ENCODE measurements at regions not wholly inside any gene's neighbourhood (a gene's known extent, or its start where the extent isn't known, plus 50 kb on each side); places are given as distances from the start of the nearest gene placed in this dataset.

DNA sequence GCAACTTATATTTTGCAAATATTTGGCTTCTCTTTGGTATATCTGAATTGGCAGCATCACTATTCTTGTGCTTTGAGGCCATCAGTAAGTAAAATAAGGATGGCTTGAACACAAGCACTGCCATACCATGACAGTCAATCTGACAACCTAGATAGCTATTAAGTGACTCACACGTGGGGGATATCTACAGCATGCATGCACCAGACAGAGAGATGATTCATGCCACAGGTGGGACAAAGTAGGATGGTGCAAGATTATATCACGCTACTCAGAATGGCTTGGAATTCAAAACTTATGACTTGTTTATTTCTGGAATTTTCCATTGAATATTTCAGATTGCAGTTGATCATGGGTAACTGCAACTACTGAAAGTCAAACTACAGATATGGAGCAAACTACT is 675.6 kb upstream of the MDGA2 start:
- TF ChIP-seq, protein P1, sequence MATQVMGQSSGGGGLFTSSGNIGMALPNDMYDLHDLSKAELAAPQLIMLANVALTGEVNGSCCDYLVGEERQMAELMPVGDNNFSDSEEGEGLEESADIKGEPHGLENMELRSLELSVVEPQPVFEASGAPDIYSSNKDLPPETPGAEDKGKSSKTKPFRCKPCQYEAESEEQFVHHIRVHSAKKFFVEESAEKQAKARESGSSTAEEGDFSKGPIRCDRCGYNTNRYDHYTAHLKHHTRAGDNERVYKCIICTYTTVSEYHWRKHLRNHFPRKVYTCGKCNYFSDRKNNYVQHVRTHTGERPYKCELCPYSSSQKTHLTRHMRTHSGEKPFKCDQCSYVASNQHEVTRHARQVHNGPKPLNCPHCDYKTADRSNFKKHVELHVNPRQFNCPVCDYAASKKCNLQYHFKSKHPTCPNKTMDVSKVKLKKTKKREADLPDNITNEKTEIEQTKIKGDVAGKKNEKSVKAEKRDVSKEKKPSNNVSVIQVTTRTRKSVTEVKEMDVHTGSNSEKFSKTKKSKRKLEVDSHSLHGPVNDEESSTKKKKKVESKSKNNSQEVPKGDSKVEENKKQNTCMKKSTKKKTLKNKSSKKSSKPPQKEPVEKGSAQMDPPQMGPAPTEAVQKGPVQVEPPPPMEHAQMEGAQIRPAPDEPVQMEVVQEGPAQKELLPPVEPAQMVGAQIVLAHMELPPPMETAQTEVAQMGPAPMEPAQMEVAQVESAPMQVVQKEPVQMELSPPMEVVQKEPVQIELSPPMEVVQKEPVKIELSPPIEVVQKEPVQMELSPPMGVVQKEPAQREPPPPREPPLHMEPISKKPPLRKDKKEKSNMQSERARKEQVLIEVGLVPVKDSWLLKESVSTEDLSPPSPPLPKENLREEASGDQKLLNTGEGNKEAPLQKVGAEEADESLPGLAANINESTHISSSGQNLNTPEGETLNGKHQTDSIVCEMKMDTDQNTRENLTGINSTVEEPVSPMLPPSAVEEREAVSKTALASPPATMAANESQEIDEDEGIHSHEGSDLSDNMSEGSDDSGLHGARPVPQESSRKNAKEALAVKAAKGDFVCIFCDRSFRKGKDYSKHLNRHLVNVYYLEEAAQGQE (IDR thresholded peaks at IDR 0.05; ENCODE audit: low read depth, low read length) = no peak
- TF ChIP-seq, protein P2, sequence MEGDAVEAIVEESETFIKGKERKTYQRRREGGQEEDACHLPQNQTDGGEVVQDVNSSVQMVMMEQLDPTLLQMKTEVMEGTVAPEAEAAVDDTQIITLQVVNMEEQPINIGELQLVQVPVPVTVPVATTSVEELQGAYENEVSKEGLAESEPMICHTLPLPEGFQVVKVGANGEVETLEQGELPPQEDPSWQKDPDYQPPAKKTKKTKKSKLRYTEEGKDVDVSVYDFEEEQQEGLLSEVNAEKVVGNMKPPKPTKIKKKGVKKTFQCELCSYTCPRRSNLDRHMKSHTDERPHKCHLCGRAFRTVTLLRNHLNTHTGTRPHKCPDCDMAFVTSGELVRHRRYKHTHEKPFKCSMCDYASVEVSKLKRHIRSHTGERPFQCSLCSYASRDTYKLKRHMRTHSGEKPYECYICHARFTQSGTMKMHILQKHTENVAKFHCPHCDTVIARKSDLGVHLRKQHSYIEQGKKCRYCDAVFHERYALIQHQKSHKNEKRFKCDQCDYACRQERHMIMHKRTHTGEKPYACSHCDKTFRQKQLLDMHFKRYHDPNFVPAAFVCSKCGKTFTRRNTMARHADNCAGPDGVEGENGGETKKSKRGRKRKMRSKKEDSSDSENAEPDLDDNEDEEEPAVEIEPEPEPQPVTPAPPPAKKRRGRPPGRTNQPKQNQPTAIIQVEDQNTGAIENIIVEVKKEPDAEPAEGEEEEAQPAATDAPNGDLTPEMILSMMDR (IDR thresholded peaks at IDR 0.05) = no peak
- no peak for TF ChIP-seq EZH2phosphoT487 (IDR thresholded peaks at IDR 0.05; ENCODE audit: borderline replicate concordance, low read depth)
- peak; percentile 5; the same call in 1 of the 2 replicates for TF ChIP-seq FOSL2 (IDR thresholded peaks at IDR 0.05; ENCODE audit: borderline replicate concordance, low read depth)
- no peak for TF ChIP-seq RXRA (IDR thresholded peaks at IDR 0.05; ENCODE audit: borderline replicate concordance, low read depth)
- TF ChIP-seq NRF1 (IDR thresholded peaks at IDR 0.05; ENCODE audit: low read depth, low read length) = no peak
- TF ChIP-seq FOXJ3 (CRISPR knock-in tag; IDR thresholded peaks at IDR 0.05) = no peak
- no peak for TF ChIP-seq TAF1 (IDR thresholded peaks at IDR 0.05; ENCODE audit: borderline replicate concordance, low read depth, low read length)
- Histone ChIP-seq H4K20me1 (ENCODE audit: insufficient read depth) (no peaks in the 10 kb centered on the region), H3K4me1 (ENCODE audit: control insufficient read depth in 1 of 2, insufficient read depth in 2 of 2, low read depth in 1 of 2, low read length in 1 of 2) (no peaks in the 10 kb centered on the region), H3K4me2 (no peak overlapping the region), H3K9me3 (no peaks in the 10 kb centered on the region), H3F3A (replicated peaks; ENCODE audit: insufficient read depth) (no peaks in the 10 kb centered on the region), H3K36me3 (replicated peaks in 1 of 2; ENCODE audit: control insufficient read depth in 1 of 2, insufficient read depth in 2 of 2, low read length in 1 of 2) (no peaks in the 10 kb centered on the region), H3K79me2 (ENCODE audit: insufficient read depth) (no peaks in the 10 kb centered on the region), H3K9ac (no peak overlapping the region), H3K27me3 (ENCODE audit: insufficient read depth) (no peaks in the 10 kb centered on the region), H3K9me2 (no peaks in the 10 kb centered on the region), H3K27ac (ENCODE audit: low read depth in 2 of 2, low read length in 1 of 2) (no peak overlapping the region), H2AFZ (ENCODE audit: low read depth) (no peak overlapping the region), H3K4me3 (ENCODE audit: low read depth in 2 of 2, low read length in 1 of 2) (no peak overlapping the region)
- POLR2A ChIA-PET = no interaction called here
- 0% methylated on average over 1 of the region's 2 CpGs for WGBS (ENCODE audit: low lambda C conversion rate)
- CTCF ChIA-PET = no interaction called here
- DNase-seq = no peak

DNA sequence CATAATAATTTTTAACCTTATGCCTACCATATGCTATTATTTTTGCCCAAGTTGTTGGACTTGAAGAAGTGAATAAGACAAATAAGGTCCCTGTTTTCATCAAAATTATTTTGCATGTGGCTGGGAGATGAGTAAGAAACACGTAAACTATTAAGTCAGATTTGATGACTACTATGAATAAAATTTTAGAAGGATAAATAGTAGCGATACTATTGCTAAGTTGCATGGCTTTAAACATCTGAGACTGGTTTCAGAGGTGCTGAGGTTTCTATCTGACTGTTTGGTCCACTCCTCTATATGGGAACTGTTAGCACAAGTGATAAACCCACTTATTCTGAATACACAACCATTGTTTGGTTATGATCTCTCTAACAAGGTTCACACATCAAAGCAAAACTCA is 674.3 kb upstream of the MDGA2 start:
- 27% methylated on average over 2 of the region's 2 CpGs for WGBS (ENCODE audit: low lambda C conversion rate)
- H4K20me1 ChIP-seq (ENCODE audit: insufficient read depth) = no peaks in the 10 kb centered on the region
- H3K4me2 ChIP-seq = no peak overlapping the region
- DNase-seq = no peak
- no peak overlapping the region for H3K9ac ChIP-seq
- H3K9me2 ChIP-seq = no peaks in the 10 kb centered on the region
- H3K4me3 ChIP-seq (ENCODE audit: low read depth in 2 of 2, low read length in 1 of 2) = no peak overlapping the region
- H3K36me3 ChIP-seq (replicated peaks in 1 of 2; ENCODE audit: control insufficient read depth in 1 of 2, insufficient read depth in 2 of 2, low read length in 1 of 2) = no peaks in the 10 kb centered on the region
- no peaks in the 10 kb centered on the region for H3K9me3 ChIP-seq
- ChIA-PET POLR2A (no interaction called here), CTCF (no interaction called here)
- no peaks in the 10 kb centered on the region for H3K79me2 ChIP-seq (ENCODE audit: insufficient read depth)
- no peaks in the 10 kb centered on the region for H3K4me1 ChIP-seq (ENCODE audit: control insufficient read depth in 1 of 2, insufficient read depth in 2 of 2, low read depth in 1 of 2, low read length in 1 of 2)
- H3K27me3 ChIP-seq (ENCODE audit: insufficient read depth) = no peaks in the 10 kb centered on the region
- no peaks in the 10 kb centered on the region for H3F3A ChIP-seq (replicated peaks; ENCODE audit: insufficient read depth)
- no peak overlapping the region for H2AFZ ChIP-seq (ENCODE audit: low read depth)
- H3K27ac ChIP-seq (ENCODE audit: low read depth in 2 of 2, low read length in 1 of 2) = no peak overlapping the region
- TF ChIP-seq FOSL2 (IDR thresholded peaks at IDR 0.05; ENCODE audit: borderline replicate concordance, low read depth) = no peak
- TF ChIP-seq, protein P3, sequence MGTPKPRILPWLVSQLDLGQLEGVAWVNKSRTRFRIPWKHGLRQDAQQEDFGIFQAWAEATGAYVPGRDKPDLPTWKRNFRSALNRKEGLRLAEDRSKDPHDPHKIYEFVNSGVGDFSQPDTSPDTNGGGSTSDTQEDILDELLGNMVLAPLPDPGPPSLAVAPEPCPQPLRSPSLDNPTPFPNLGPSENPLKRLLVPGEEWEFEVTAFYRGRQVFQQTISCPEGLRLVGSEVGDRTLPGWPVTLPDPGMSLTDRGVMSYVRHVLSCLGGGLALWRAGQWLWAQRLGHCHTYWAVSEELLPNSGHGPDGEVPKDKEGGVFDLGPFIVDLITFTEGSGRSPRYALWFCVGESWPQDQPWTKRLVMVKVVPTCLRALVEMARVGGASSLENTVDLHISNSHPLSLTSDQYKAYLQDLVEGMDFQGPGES (IDR thresholded peaks at IDR 0.05; ENCODE audit: low read depth, low read length) = no peak
- TF ChIP-seq GABPA (IDR thresholded peaks at IDR 0.05; ENCODE audit: low read depth) = no peak
- TF ChIP-seq TAF1 (IDR thresholded peaks at IDR 0.05; ENCODE audit: borderline replicate concordance, low read depth, low read length) = no peak
- TF ChIP-seq MEF2A (IDR thresholded peaks at IDR 0.05; ENCODE audit: borderline replicate concordance, low read depth) = no peak
- no peak for TF ChIP-seq EZH2phosphoT487 (IDR thresholded peaks at IDR 0.05; ENCODE audit: borderline replicate concordance, low read depth)
- TF ChIP-seq, protein P2 (IDR thresholded peaks at IDR 0.05) = no peak
- TF ChIP-seq MXI1 (IDR thresholded peaks at IDR 0.05; ENCODE audit: low read depth, low read length) = no peak
- TF ChIP-seq ELF1 (IDR thresholded peaks at IDR 0.05) = no peak
- no peak for TF ChIP-seq CHD2 (IDR thresholded peaks at IDR 0.05; ENCODE audit: low read length, partially characterized antibody)
- no peak for TF ChIP-seq FOXJ3 (CRISPR knock-in tag; IDR thresholded peaks at IDR 0.05)
- TF ChIP-seq, protein P4, sequence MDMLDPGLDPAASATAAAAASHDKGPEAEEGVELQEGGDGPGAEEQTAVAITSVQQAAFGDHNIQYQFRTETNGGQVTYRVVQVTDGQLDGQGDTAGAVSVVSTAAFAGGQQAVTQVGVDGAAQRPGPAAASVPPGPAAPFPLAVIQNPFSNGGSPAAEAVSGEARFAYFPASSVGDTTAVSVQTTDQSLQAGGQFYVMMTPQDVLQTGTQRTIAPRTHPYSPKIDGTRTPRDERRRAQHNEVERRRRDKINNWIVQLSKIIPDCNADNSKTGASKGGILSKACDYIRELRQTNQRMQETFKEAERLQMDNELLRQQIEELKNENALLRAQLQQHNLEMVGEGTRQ (IDR thresholded peaks at IDR 0.05; ENCODE audit: borderline replicate concordance, low read depth, low read length) = no peak

Data from SK-N-SH (cell line).